ENCODE measurements at regions not wholly inside any gene's neighbourhood (a gene's known extent, or its start where the extent isn't known, plus 50 kb on each side); places are given as distances from the start of the nearest gene placed in this dataset.
"Not testable (repeated sequence)": the region's sequence is repeated elsewhere in the genome, so short reads cannot be mapped to it uniquely, and the experiment has no call there.

DNA sequence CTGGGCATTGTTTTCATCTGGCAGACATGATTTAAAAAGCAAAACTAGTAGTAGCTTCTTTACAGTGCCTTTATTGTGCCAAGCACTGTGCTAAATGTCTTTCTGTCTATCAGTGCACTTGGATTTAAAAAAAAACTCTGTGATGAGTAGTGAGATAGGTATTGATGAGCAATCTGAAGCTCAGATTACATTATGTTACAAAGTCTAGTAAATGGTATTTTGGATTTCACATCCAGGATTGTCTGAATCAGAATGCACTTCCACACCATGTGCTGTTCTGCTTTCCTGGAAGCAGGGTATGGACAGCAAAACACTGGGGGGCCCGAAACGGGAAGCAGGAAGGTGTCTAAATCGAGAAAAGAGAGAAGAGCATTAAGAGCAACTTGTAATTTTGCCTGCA lies 103.4 kb upstream of the CCN2 start:
- DNase-seq (ENCODE audit: low read depth, low spot score), result no peak

GRCh38 chr6:132053511-132053910 lies 102.3 kb upstream of the CCN2 start:
- no peak for DNase-seq (ENCODE audit: low read depth, low spot score)

DNA sequence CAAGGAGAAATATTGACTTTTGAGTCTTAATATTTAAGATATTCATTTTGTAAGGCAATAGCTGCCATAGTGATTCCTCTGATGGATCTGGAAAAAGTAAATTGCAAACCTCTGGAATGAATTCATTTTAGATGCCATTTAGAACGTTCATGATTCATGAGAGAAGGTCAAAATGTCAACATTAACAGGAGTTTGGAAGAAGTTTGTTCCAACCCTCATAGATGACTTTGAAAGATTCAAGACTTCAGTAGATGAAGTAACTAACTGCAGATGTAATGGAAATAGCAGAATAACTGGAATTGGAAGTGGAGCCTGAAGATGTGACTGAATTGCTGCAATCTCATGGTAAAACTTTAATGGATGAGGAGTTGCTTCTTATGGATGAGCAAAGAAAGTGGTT lies 100.9 kb upstream of the CCN2 start:
- no peak for DNase-seq (ENCODE audit: low read depth, low spot score)

DNA sequence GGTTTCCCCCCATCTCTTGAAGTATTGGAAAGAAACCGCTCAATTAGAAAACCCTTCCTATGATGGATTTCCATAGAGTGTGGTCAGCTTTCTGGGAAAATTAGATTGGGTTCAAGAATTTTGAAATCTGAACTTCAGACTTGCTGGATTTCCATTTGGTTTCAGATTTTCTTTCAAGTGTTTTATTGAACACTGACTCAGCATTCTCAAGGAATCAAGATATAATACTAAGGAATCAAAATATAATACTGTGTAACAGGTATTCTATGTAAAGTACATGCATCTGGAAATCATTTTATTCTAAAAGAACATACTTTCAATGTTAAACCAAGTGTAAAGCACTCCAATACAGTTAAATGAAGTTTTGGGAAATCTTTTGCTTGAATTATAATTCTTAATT lies 94.7 kb upstream of the CCN2 start:
- DNase-seq (ENCODE audit: low read depth, low spot score), result no peak

- DNase-seq (ENCODE audit: low read depth, low spot score), result no peak
Measured at GRCh38 chr6:132043148-132043547, 92.0 kb upstream of the CCN2 start.

- DNase-seq (ENCODE audit: low read depth, low spot score), result no peak
Measured at GRCh38 chr6:132041706-132042105, 90.5 kb upstream of the CCN2 start.

DNA sequence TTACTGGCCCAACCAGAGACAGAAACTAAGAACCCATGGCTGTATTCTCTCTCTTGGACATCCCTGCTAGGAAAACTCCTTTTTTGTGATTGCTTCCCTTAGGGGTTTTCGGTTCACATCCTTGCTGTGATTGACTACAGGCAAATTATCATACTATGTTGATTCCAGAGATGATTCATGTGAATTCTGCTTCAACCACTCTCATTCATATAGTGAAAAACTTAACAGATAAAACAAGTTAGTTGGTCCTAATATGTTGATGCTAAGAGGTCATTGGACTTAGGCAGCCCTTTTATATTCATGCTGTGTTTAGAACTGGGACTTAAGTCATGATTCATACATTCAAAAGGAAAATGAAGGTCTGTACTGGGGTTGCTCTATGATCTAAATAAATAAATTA lies 76.9 kb upstream of the CCN2 start:
- DNase-seq (ENCODE audit: low read depth, low spot score), result no peak

DNA sequence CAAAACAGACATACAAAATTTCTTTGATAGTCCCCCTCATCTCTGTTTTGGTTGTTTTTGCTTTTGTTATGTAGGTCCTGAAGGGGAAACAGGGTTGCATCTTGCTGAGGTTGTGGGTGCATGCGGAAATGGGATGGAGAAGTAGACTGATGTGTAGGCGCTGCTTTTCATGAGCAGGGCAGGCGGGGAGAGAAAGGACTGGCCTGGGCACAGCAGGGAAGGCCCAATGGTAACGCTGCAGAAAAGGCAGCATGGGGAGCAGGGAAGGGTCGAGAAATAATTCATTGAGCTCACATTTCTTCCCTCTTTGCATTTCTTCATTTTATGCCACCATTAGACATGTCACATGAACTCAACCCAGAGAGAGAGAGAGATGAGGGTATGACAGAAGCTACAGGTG lies 74.3 kb upstream of the CCN2 start:
- no peak for DNase-seq (ENCODE audit: low read depth, low spot score)

DNA sequence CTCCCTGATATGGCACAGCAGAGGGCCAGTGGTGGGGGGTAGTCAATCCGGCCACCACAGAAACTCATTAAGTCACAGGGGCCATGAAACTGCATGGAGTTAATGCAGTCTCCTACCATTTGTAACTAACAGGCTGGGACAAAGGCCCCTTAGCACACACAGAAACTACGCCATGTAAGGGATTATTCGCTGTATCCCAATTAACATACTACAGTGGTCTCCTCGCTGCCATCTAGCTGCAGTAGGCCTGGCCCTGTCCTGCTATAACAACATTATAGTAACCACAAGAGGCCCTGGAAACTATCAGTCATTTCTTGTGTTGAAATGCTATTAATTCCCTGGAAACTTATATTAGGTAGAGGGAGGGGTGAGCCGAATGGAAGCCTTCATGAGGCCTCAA lies 72.3 kb upstream of the CCN2 start:
- DNase-seq (ENCODE audit: low read depth, low spot score), result no peak

DNA sequence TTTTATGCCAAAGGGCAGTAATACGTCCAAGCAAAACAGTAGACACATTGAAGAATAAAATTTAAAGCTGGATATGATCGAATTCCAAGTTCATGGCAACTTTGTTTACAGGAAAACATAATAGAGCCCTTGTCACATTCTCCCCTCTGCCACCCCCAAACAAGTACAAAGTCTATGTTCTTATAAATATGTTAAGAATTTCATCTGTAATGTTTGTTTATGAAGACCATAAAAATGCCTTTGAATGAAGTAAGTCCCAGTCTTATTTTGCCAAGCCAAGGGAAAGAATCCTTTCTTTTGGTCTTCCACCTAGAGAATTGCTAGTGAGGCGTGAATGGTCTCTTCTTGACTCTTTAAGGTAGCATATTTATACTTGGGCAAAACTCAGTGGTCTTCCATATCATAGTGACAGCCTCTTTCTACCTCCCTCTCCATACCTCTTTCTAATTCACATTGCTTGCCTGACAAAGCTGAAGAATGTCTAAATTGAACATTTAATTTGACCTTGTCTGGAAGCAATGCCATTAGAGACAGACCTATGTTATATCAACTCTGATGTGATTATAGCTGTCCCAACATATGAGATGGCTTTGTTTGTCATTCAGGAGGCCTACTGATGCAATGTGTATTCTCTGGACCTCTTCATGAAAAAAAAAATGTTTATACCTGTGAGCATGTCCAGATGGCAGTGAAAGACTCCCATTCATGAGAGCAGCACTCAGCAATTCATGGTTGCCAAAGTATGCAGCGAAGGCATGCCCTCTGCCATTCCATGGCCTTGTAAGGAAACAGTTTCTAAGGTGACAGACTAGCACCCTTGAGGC lies 70.6 kb upstream of the CCN2 start:
- DNase-seq (ENCODE audit: low read depth, low spot score), result no peak

DNA sequence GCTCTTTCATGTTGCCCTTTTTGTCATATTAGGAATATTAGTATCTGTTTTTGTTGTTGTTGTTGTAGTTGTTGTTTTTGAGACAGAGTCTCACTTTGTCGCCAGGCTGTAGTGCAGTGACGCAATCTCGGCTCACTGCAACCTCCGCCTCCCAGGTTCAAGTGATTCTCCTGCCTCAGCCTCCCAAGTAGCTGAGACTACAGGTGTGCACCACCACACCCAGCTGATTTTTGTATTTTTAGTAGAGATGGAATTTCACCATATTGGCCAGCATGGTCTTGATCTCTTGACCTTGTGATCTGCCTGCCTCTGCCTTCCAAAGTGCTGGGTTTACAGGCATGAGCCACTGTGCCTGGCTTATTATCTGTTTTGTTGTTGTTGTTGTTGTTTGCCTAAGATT lies 69.7 kb upstream of the CCN2 start:
- DNase-seq (ENCODE audit: low read depth, low spot score), result not testable (repeated sequence)

DNA sequence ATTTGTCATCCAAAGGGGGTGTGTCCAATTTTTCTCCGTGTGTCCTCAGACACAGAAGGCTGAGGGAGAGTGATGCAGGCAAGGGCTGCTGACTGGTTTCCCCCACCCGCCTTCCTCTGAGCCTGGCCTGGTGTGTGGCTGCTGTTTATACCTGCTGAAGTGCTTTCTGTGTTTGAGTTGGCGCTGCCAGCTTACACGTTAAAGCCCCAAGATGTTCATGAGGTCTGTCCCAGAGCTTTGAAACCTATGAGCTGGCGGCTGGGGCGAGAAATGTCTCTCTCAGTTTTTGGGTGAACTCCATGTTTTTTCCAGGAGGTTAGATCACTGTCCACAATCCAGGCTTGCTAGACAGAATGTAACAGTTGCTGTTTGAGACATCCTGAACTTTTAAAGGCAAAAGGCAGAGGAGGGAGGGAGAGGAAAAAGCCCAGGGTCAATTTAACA lies 69.0 kb upstream of the CCN2 start:
- no peak for DNase-seq (ENCODE audit: low read depth, low spot score)

GRCh38 chr6:132019586-132019985 lies 68.4 kb upstream of the CCN2 start:
- no peak for DNase-seq (ENCODE audit: low read depth, low spot score)

DNA sequence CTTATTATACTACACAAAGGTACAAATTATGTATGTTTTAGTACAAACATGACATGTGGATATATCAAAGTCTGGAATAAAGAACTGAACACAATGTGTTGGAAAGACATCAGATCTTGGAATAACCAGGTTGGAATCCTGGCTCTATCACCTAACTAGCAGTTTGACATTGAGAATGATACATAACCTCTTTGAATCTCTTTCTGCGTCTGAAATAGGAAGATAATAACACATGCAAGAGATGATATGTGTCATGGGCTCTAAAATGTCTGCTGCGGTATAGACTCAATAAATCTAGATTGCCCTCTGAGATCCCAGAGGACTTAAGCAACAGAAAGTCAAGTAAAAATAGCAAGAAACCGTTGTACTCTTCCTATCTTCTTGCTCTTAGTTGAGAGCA lies 66.8 kb upstream of the CCN2 start:
- no peak for DNase-seq (ENCODE audit: low read depth, low spot score)

- DNase-seq (ENCODE audit: low read depth, low spot score), result no peak
Measured at GRCh38 chr6:132016396-132016795, 65.2 kb upstream of the CCN2 start.

DNA sequence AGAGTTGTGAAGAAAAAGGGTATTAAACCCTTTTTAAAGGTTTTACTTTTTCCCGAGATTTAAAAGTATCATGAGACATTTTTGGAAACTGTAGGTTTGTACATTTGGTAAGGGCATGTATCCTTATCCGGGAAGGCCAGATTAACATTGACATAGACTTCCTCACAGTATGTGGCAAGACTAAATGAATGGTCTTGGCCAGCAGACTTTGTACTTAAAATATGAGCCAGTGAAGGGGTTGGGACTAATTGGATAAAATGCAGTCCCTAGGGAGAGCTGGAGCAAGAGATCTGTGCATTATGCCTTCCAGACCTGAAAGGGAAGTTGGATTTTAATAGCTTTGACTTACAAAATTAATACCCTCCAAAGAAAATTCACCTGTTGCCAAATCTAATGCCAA lies 60.4 kb upstream of the CCN2 start:
- no peak for DNase-seq (ENCODE audit: low read depth, low spot score)

- no peak for DNase-seq (ENCODE audit: low read depth, low spot score)
Measured at GRCh38 chr6:132009175-132009574, 58.0 kb upstream of the CCN2 start.

GRCh38 chr6:132007474-132008190 lies 56.5 kb upstream of the CCN2 start:
- no peak for DNase-seq (ENCODE audit: low read depth, low spot score)

- DNase-seq (ENCODE audit: low read depth, low spot score), result no peak
Measured at GRCh38 chr6:132005178-132005577, 54.0 kb upstream of the CCN2 start.

DNA sequence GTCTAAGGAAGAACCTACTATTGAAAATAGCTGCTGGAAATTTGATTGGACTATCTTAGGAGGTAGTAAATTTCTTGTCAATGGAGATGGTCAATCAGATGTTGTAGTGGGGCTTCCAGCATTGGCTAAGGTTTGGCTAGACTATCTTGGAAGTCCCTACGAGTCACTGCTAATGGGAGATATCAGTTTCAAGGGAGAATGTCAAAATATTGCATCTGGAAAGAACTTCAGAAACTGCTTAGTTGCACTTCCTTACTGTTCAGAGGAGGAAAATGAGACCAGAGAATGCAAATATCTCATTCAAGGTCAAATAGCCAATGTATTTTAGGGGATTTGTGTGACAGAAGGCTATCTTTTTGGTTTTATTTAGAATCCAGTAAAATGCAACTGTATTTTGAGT lies 53.5 kb upstream of the CCN2 start:
- DNase-seq (ENCODE audit: low read depth, low spot score), result no peak

DNA sequence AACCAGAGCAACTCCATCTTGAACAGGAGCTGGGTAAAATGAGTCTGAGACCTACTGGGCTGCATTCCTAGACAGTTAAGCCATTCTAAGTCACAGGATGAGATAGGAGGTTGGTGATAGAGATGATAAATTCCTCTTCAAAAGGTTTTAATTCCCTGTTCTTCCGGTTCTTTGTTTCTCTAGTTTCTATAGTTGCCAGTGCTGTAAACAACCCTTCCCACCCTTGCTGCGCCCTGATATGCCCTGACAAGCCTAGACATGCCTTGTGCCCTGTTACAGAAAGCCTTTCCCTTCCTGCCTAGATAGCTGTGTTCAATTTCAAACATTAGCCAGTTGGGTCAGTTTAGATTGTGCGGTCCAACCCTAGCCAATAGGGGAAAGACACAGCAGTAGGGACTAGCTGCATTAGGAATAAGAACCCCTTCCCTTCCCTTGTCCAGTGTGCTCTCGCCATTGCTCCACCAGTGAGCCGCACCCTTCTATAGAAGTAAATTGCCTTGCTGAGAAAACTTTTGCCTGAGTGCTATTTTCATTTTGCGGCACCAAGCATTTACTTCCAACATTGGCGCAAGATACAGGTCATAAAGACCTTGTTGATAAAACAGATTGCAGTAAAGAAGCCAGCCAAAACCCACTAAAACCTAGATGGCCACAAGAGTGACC lies 52.5 kb upstream of the CCN2 start:
- no peak for DNase-seq (ENCODE audit: low read depth, low spot score)

All from ELF-1 (cell line).